Cardiac fibroblast (primary cell): ENCODE measurements at regions not wholly inside any gene's neighbourhood (a gene's known extent, or its start where the extent isn't known, plus 50 kb on each side); places are given as distances from the start of the nearest gene placed in this dataset.

Source experiments
- DNase-seq, 2 donors: peaks; one replicate each; pipeline versions ENCODE4 v3.0.0 to v3.0.0-alpha.2; 2010; ENCODE audit warnings: low read depth in 2 of 2
- H3K4me3 ChIP-seq, 2 donors: replicated peaks in 1 of 2; 1 replicate in 1 of 2; 2 replicates in 1 of 2; pipeline ENCODE4 v1.5.1; 2011; ENCODE audit warnings: low read depth in 2 of 2, low read length in 2 of 2, mild to moderate bottlenecking in 2 of 2, moderate library complexity in 1 of 2
- CTCF ChIP-seq: IDR thresholded peaks from one replicate; pipeline ENCODE4 v1.5.1; 2011; ENCODE audit warnings: low read depth, mild to moderate bottlenecking, low read length, inconsistent platforms

GRCh38 chr10:92747066-92747465, 57.3 kb downstream of the HHEX start:
- DNase-seq: no peak
- no peak for TF ChIP-seq CTCF
- no peak overlapping the region for H3K4me3 ChIP-seq

- DNase-seq: no peak
- H3K4me3 ChIP-seq: no peak overlapping the region
- TF ChIP-seq CTCF: no peak
Observed at GRCh38 chr10:92747600-92747999, 57.8 kb downstream of the HHEX start.

GRCh38 chr10:92750791-92751533, 61.2 kb downstream of the HHEX start:
- no peak for TF ChIP-seq CTCF
- H3K4me3 ChIP-seq: no peak overlapping the region
- DNase-seq: peak; percentile 69 to 84

GRCh38 chr10:92751534-92751811, 61.7 kb downstream of the HHEX start:
- no peak for TF ChIP-seq CTCF
- no peak overlapping the region for H3K4me3 ChIP-seq

GRCh38 chr10:92751827-92752226, 62.1 kb downstream of the HHEX start:
- no peak for DNase-seq
- TF ChIP-seq CTCF: no peak

More at GRCh38 chr10:92751534-92751811, 61.7 kb downstream of the HHEX start:
- DNase-seq: no peak

GRCh38 chr10:92753865-92754264, 64.1 kb downstream of the HHEX start:
- DNase-seq: no peak
- TF ChIP-seq CTCF: no peak
- H3K4me3 ChIP-seq: no peak overlapping the region

More at GRCh38 chr10:92751827-92752226, 62.1 kb downstream of the HHEX start:
- no peak overlapping the region for H3K4me3 ChIP-seq

- no peak for DNase-seq
- H3K4me3 ChIP-seq: no peak overlapping the region
- TF ChIP-seq CTCF: no peak
Observed at GRCh38 chr10:92755725-92756124, 66.0 kb downstream of the HHEX start.
